GM18870 (cell line): ENCODE measurements at regions not wholly inside any gene's neighbourhood (a gene's known extent, or its start where the extent isn't known, plus 50 kb on each side); places are given as distances from the start of the nearest gene placed in this dataset.

Experiments used
- ATAC-seq: cut with Tn5 transposase; IDR thresholded peaks from one replicate; pipeline ENCODE4 v1.9.1; 2021; ENCODE audit warnings: moderate library complexity; ENCODE audit not compliant: unreplicated experiment

- ATAC-seq, result no peak
These were observed 116.5 kb upstream of the NAV2 start for GRCh38 chr11:19595840-19596751.

GRCh38 chr11:19595499-19595839 lies 117.2 kb upstream of the NAV2 start:
- no peak for ATAC-seq

GRCh38 chr11:19594326-19594725 lies 118.3 kb upstream of the NAV2 start:
- ATAC-seq, result no peak

DNA sequence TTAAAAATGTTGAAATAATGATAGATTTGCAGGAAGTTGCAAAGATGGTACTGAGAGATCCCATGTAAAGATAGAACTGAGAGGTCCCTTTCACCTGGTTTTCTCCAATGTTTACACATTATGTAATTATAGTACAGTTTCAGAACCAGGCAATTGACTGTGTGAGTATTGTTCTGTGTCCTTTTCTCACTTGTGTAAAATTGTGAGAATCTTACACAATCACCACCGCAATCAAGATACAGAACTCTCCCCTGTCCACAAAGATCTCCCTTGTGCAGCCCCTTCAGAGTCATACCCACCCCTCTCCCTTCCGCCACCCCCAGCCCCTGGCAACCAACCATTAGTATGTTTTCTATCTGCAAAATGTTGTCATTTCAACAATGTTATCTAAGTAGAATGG lies 119.8 kb upstream of the NAV2 start:
- no peak for ATAC-seq

DNA sequence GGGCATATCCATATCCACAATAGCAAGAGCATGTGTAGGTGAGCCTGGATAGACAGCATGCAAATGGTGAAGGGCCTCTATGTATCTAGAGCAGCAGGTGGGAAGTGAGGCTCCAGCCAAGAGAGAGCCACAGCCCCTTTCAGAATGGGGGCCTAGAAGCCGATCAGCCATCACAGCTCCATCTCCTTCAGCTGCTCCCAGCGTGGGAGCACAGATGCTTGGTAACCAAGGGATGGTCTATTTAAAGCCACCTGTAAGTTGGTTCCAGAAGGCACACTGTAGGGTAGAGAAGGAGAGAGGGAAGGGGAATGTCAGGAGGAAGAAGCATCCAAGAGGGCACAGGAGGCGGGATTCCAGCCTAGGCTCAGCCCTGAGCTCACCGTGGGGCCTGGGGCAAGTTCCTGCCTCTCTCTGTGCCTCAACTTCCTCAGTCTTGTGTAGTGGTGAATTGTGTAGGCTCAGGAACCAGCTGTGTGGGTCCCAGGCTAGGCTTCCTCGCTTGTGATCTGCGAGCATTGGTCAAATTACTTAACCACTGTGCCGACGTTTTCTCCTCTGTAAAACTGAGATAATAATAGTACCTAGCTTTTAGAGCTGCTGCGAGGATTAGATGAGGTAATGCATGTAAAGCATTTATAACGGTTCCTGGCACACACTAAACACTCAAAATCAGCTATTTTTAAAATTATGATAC lies 122.9 kb upstream of the NAV2 start:
- no peak for ATAC-seq

DNA sequence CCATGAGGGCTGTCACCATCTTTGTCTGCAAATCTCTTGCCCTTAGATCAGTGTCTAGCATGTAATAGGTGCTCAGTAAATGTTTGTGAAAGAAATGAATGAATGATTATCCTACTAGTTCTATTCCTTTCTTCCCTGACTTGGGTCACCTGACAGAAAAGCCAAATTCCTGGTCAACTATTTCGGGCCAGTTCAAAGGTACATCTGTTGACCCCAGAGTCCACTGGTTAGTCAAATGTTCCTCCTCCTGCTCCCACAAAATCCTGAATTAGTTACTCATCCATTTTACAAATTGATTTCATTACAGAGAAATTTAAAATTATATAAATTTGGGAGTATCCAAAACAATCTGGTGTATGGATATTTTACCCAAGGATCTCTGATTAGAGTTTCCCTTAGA lies 124.7 kb upstream of the NAV2 start:
- no peak for ATAC-seq

GRCh38 chr11:19580646-19581045 lies 132.0 kb upstream of the NAV2 start:
- no peak for ATAC-seq

GRCh38 chr11:19579957-19580356 lies 132.7 kb upstream of the NAV2 start:
- ATAC-seq, result no peak

GRCh38 chr11:19578871-19579270 lies 133.8 kb upstream of the NAV2 start:
- no peak for ATAC-seq

DNA sequence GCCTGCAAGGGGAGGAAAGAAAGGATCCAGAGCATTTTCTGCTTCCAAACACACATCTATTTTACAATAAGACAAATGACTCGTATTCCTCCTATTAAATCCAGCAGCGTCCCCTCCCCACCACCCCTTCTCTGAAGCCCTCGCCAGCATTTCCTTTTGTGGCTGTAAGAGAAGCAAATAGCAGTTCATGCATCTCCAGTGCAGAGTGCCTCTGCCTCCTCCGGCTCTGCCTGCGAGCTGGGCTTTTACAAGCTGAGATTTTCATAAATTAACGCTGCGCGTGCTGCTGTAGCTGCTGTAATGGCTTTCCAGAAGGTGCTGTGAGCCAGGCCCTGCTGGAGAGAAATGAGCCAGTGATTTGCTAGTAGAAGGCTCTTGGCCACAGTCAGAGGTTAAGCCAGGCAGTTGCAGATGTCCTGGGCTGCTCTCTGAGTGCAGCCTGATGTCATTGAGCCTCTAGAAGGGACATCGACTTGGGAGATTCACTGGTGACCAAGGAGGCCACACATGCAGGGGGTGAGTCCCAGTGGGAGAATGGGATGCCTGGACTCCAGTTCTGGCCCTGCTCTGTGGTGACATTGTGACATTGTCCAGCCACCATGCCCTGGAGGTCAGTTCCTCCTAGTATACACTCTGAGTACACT lies 134.5 kb upstream of the NAV2 start:
- ATAC-seq, result no peak

GRCh38 chr11:19577391-19577975 lies 135.2 kb upstream of the NAV2 start:
- no peak for ATAC-seq

DNA sequence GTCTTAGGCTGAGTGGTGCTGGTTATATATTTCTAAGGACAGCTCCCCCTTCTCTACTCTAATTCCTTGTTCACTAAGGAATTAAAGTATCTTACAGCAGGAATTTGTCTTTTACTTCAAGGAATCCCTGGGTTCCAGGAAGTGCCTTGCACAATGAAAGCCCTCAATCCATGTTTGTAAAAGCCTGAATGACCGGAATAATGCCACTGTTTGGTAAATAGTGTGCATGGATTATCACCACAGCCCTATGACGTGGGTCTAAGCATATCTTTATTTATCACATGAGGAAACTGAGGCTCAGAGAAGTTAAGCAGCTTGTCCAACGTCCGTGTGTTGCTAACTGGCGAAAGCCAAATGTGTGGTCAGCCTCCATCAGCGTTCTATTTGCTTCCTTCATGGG lies 135.7 kb upstream of the NAV2 start:
- no peak for ATAC-seq

GRCh38 chr11:19576054-19576453 lies 136.6 kb upstream of the NAV2 start:
- no peak for ATAC-seq

- no peak for ATAC-seq
These were observed 137.7 kb upstream of the NAV2 start for GRCh38 chr11:19574916-19575315.

DNA sequence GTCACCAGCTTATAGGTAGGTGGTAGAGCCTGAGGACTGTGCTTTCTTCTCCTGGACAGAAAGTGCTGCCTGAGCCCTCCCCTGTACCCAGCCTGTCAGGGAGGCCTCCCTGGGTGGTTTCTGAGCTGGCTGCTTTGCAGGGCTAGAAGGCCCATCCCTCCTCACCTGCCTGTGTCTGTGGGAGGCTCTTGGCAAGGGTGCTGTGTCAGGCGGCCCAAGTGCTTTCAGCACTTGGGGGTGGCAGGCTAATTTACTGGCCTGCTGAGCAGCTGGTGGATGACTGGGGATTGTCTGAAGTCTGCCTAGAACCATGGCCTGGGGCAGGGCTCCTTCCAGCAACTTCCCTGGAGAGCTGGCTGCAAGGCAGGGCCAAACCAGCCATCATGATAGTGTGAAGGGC lies 139.0 kb upstream of the NAV2 start:
- no peak for ATAC-seq

DNA sequence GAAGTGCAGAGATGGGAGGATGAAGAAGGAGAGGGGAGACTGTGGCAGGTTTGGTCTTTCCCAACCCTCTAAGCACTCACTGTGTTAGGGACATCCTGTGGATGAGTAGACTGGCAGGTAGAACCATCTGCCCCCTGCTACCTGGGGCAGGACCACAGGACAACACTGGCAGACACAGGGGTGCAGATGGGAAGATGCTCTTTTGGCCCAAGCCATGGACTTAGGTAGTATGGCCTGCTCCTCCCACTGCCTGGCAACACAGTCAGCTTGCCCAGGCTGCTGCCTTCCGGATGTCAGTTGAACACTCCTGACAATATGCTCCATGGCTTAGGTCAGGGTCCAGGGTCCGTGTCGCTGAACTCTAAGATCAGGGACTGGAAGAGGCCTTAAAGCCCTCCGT lies 140.7 kb upstream of the NAV2 start:
- no peak for ATAC-seq

DNA sequence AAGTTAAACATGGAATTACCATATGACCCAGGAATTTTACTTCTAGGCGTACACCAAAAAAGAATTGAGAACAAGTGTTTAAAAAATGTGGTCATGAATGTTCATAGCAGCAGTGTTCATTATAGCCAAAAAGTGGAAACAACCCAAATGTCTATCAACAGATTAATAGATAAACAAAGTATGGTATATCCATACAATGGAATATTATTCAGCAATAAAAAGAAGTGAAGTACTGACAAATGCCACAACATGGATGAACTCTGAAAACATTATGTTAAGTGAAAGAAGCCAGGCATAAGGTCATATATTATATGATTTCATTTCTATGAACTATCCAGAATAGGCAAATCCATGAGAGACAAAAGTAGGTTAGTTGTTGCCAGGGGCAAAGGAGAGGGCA lies 141.7 kb upstream of the NAV2 start:
- no peak for ATAC-seq

DNA sequence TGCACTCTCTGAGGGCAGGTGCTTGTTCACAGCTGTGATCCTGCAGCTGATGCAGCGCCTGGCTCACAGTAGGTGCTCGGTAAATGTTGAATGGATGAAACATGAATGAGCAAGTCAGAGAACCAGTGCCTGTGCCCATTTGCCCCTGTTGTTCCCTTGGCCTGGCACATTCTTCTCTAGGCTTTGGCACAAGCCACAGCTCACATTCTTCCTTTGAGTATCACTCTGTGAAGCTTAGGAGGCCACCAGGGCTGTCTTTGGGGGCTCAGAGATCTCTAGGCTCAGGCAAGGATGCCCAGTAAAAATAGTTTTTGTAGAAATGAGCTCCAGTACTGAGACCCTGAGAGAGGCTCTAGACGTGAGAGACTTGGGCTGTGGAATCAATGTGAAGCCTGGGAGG lies 144.6 kb upstream of the NAV2 start:
- no peak for ATAC-seq

DNA sequence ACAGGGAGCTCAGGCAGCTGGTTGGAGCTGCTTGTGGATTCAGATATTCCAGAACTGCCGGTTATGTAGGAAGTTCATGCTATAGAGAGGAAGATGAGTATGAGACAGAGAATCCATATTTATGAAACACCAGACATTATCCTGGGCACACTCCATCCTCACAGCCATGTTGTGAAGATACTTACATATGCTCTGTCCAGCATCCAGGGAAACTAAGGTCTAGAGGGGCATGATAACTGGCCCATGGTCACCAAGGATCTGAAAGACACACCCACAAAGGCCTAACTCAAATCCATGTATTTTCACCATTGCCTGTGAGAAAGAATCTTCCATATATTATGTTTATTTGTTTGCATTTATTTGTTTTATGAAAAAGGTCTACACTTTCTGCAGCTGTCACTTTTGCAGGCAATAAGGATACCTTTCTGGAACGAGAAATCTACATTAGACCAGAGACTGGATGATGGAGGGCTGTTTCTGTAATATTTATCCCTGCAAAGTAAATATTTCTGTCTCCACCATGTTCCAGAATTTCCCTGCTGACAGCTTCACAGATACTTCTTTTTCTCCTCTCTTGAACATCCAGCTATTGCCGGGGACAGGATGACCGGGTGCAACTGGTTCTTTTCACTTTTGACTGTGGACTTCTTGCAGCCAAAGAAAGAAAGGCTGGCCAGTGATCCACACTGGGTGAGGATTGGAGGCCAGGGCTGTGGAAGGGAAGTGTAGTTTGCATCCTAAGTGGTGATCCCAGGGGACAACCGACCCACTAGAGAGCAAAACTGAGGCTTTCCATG lies 145.9 kb upstream of the NAV2 start:
- ATAC-seq, result no peak

DNA sequence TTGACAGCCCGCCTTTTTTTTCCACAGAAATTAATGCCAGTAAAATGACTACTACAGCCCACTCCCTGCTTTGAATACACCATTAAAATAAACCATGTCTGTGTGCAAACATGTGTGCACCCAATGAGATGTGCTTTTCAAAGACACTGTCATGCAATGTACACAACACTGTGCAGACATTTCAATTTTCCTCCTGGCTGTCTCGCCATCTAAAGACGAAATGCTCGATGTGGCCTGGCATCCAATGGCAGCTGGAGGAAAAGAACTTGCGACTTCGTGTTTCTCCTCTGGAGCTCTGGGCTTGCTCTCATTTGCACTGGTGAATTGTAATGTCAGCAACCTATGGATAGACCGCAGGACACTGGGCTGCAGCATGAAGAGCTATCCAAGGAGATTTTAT lies 147.0 kb upstream of the NAV2 start:
- ATAC-seq, result no peak

GRCh38 chr11:19562156-19562555 lies 150.5 kb upstream of the NAV2 start:
- ATAC-seq, result no peak
